ENCODE measurements at regions not wholly inside any gene's neighbourhood (a gene's known extent, or its start where the extent isn't known, plus 50 kb on each side); places are given as distances from the start of the nearest gene placed in this dataset.
"Not testable (repeated sequence)": the region's sequence is repeated elsewhere in the genome, so short reads cannot be mapped to it uniquely, and the experiment has no call there.

DNA sequence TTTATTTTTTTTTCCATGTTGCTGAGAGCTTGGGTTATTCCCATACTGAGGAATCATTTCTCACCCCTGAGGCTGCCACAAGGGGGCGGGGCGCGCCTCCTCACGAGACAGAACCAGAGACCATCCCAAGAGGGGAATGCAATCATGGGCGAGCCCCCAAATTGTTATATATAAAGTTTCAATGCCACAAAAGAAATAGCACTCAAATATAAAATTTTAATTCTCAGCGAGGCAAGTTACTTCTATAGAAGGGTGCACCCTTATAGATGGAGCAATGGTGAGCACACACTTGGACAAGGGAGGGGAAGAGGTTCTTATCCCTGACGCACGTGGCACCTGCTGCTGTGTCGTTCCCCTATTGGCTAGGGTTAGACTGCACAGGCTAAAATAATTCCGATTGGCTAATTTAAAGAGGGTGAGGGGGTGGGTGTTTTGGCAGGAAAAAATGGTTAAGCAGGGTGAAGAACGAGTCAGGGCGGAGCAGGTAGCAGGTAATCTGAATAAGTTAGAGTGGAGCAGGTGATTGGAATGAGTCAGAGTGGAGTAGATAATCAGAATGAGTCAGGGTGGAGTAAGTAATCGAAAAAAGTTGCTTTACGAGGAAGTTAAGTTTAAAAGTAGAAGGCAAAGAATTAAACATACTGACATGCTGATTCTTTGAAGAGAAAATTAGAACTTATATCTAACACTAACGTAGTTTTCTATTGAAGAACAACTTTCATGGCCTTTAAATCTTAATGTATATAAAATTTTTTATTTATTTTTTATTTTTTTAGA, 177.5 kb downstream of the MTCL1 start:
- in situ Hi-C loops (cut with HindIII; ENCODE audit: low sequenced_read_pairs), result no loop called here
- no peak overlapping the region for H3K4me3 ChIP-seq (ENCODE audit: low read depth, low read length)
- TF ChIP-seq, protein P1, sequence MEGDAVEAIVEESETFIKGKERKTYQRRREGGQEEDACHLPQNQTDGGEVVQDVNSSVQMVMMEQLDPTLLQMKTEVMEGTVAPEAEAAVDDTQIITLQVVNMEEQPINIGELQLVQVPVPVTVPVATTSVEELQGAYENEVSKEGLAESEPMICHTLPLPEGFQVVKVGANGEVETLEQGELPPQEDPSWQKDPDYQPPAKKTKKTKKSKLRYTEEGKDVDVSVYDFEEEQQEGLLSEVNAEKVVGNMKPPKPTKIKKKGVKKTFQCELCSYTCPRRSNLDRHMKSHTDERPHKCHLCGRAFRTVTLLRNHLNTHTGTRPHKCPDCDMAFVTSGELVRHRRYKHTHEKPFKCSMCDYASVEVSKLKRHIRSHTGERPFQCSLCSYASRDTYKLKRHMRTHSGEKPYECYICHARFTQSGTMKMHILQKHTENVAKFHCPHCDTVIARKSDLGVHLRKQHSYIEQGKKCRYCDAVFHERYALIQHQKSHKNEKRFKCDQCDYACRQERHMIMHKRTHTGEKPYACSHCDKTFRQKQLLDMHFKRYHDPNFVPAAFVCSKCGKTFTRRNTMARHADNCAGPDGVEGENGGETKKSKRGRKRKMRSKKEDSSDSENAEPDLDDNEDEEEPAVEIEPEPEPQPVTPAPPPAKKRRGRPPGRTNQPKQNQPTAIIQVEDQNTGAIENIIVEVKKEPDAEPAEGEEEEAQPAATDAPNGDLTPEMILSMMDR (IDR thresholded peaks at IDR 0.05; ENCODE audit: low read depth, low read length), result peak; percentile 13
- DNase-seq (ENCODE audit: low read depth, low spot score), result no peak

DNA sequence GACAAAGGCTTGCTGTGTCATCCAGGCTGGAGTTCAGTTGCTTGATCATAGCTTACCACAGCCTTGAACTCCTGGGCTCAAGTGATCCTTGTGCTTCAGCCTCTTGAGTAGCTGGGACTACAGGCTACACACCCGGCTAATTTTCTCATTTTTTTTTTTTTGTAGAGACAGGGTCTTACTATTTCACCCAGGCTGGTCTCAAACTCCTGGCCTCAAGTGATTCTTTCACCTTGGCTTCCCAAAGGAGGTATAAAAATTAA, 178.0 kb downstream of the MTCL1 start:
- no peak overlapping the region for H3K4me3 ChIP-seq (ENCODE audit: low read depth, low read length)
- no peak for DNase-seq (ENCODE audit: low read depth, low spot score)
- TF ChIP-seq, protein P1 (IDR thresholded peaks at IDR 0.05; ENCODE audit: low read depth, low read length), result no peak
- in situ Hi-C loops (cut with HindIII; ENCODE audit: low sequenced_read_pairs), result no loop called here

DNA sequence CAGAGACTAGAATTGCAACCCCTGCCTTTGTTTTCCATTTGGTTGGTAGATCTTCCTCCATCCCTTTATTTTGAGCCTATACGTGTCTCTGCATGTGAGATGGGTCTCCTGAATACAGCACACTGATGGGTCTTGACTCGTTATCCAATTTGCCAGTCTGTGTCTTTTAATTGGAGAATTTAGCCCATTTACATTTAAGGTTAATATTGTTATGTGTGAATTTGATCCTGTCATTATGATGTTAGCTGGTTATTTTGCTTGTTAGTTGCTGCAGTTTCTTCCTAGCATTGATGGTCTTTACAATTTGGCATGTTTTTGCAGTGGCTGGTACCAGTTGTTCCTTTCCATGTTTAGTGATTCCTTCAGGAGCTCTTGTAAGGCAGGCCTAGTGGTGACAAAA, 182.5 kb downstream of the MTCL1 start:
- in situ Hi-C loops (cut with HindIII; ENCODE audit: low sequenced_read_pairs); DNase-seq (ENCODE audit: low read depth, low spot score); H3K4me3 ChIP-seq (ENCODE audit: low read depth, low read length): not testable (repeated sequence)

DNA sequence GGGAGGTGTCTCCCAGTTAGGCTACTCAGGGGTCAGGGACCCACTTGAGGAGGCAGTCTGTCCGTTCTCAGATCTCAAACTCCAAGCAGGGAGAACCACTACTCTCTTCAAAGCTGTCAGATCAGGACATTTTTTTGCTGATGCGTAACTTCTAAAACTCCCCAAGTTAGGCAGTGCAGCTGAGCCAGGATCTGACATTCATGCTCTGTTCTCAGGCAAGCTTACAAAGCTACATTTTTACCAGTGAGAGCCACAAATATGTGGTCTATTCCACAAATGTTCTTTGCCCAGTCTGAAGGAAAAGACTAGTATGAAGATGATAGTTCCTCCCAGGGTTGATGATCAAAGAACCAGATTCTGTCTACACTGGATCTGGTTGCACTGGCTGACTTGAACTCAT, 184.1 kb downstream of the MTCL1 start:
- TF ChIP-seq, protein P1 (IDR thresholded peaks at IDR 0.05; ENCODE audit: low read depth, low read length), result no peak
- in situ Hi-C loops (cut with HindIII; ENCODE audit: low sequenced_read_pairs), result no loop called here
- peak; percentile 73 for DNase-seq (ENCODE audit: low read depth, low spot score)
- H3K4me3 ChIP-seq (ENCODE audit: low read depth, low read length), result no peak overlapping the region

DNA sequence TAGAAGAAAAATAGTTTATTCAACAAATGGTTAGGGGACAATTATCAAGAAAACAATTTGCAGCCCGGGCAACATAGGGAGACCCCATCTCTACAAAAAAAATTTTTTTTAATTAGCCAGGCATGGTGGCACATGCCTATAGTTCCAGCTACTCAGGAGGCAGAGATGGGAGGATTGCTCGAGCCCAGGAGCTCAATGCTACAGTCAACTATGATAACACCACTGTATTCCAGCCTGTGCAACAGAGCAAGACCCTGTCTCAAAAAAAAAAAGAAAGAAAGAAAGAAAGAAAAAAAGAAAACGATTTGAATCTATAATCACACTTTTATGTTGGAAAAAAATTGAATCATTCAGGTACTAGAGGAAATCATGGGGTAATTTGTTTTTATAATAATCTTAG, 185.1 kb downstream of the MTCL1 start:
- DNase-seq (ENCODE audit: low read depth, low spot score); H3K4me3 ChIP-seq (ENCODE audit: low read depth, low read length); in situ Hi-C loops (cut with HindIII; ENCODE audit: low sequenced_read_pairs): not testable (repeated sequence)

DNA sequence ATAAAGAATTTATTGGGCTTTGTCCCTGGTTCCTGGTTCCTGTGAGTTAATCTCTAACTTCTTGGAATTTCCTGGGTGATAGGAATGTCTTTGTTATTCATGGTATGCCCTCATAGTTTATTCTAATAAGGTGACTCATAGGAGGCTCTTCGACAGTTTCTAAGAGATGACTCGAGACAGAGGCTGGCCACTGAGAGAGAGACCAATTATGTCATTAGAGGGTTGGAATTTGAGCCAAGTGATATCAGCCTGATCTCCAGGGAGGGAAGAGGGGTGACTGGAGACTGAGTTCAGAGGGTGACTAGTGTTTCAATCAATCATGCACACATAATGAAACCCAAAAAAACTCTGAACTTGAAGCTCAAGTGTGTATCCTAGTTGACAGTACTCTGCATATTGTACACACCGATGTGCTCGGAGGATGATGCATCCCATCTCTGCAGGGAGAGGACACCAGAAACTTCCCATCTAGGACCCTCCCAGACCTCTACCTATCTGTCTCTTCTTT, 185.7 kb downstream of the MTCL1 start:
- TF ChIP-seq, protein P1 (IDR thresholded peaks at IDR 0.05; ENCODE audit: low read depth, low read length), result no peak
- in situ Hi-C loops (cut with HindIII; ENCODE audit: low sequenced_read_pairs), result no loop called here

DNA sequence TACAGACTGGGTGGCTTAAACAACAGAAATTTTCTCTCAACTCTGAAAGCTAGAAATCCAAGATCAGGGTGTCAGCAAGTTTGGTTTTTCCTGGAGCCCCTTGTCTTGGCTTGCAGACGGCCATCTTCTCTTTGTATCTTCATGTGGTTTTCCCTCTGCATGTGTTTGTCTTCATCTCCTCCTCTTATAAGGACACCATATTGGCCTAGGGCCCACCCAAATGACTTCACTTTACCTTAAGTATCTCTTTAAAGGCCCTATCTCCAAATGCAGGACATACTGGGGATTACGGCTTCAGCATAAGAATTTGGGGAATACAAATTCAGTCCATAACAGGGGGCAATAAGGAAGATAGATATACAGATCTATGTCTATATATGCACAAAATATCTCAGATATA, 187.9 kb downstream of the MTCL1 start:
- TF ChIP-seq, protein P1 (IDR thresholded peaks at IDR 0.05; ENCODE audit: low read depth, low read length), result no peak
- in situ Hi-C loops (cut with HindIII; ENCODE audit: low sequenced_read_pairs), result no loop called here
- no peak for DNase-seq (ENCODE audit: low read depth, low spot score)

More for the DNA sequence above, 185.7 kb downstream of the MTCL1 start:
- DNase-seq (ENCODE audit: low read depth, low spot score), result peak; percentile 93
- H3K4me3 ChIP-seq (ENCODE audit: low read depth, low read length), result no peak overlapping the region

More for the DNA sequence above, 187.9 kb downstream of the MTCL1 start:
- H3K4me3 ChIP-seq (ENCODE audit: low read depth, low read length), result no peak overlapping the region
